ENCODE measurements at regions not wholly inside any gene's neighbourhood (a gene's known extent, or its start where the extent isn't known, plus 50 kb on each side); places are given as distances from the start of the nearest gene placed in this dataset.

- Histone ChIP-seq H3K36me3 (no peaks in the 10 kb centered on the region), H3K27ac (no peak overlapping the region), H3K4me3 (no peak overlapping the region), H3K9me3 (no peaks in the 10 kb centered on the region), H3K27me3 (no peaks in the 10 kb centered on the region), H3K4me1 (no peaks in the 10 kb centered on the region)
- TF ChIP-seq CTCF (IDR thresholded peaks at IDR 0.05): no peak
- DNase-seq: no peak
- intact Hi-C loops (cut with DNase I; ENCODE audit: low total_unique reads): no loop called here
These were observed 176.5 kb upstream of the TLE4 start for GRCh38 chr9:79395228-79395627.

GRCh38 chr9:79395755-79396154 lies 176.0 kb upstream of the TLE4 start:
- H3K9me3 ChIP-seq: no peaks in the 10 kb centered on the region
- H3K27me3 ChIP-seq: no peaks in the 10 kb centered on the region
- no peak overlapping the region for H3K27ac ChIP-seq
- no peak overlapping the region for H3K4me3 ChIP-seq
- no peaks in the 10 kb centered on the region for H3K36me3 ChIP-seq
- no peak for TF ChIP-seq CTCF (IDR thresholded peaks at IDR 0.05)
- intact Hi-C loops (cut with DNase I; ENCODE audit: low total_unique reads): no loop called here
- H3K4me1 ChIP-seq: no peaks in the 10 kb centered on the region
- no peak for DNase-seq

- Histone ChIP-seq H3K9me3 (no peaks in the 10 kb centered on the region), H3K4me1 (no peaks in the 10 kb centered on the region), H3K27me3 (no peaks in the 10 kb centered on the region), H3K27ac (no peak overlapping the region), H3K4me3 (no peak overlapping the region), H3K36me3 (no peaks in the 10 kb centered on the region)
- intact Hi-C loops (cut with DNase I; ENCODE audit: low total_unique reads): no loop called here
- no peak for TF ChIP-seq CTCF (IDR thresholded peaks at IDR 0.05)
- DNase-seq: no peak
These were observed 175.6 kb upstream of the TLE4 start for GRCh38 chr9:79396168-79396567.

GRCh38 chr9:79403495-79403894 lies 168.3 kb upstream of the TLE4 start:
- no peaks in the 10 kb centered on the region for H3K27me3 ChIP-seq
- H3K36me3 ChIP-seq: no peaks in the 10 kb centered on the region
- no peak overlapping the region for H3K4me3 ChIP-seq
- H3K27ac ChIP-seq: no peak overlapping the region
- H3K4me1 ChIP-seq: no peaks in the 10 kb centered on the region
- no peak for DNase-seq
- no peak for TF ChIP-seq CTCF (IDR thresholded peaks at IDR 0.05)
- H3K9me3 ChIP-seq: no peaks in the 10 kb centered on the region
- intact Hi-C loops (cut with DNase I; ENCODE audit: low total_unique reads): no loop called here

- no peak overlapping the region for H3K4me3 ChIP-seq
- no peaks in the 10 kb centered on the region for H3K36me3 ChIP-seq
- no peaks in the 10 kb centered on the region for H3K4me1 ChIP-seq
- intact Hi-C loops (cut with DNase I; ENCODE audit: low total_unique reads): no loop called here
- DNase-seq: no peak
- no peaks in the 10 kb centered on the region for H3K9me3 ChIP-seq
- H3K27me3 ChIP-seq: no peaks in the 10 kb centered on the region
- no peak overlapping the region for H3K27ac ChIP-seq
- no peak for TF ChIP-seq CTCF (IDR thresholded peaks at IDR 0.05)
These were observed 163.6 kb upstream of the TLE4 start for GRCh38 chr9:79408200-79408599.

- DNase-seq: no peak
- intact Hi-C loops (cut with DNase I; ENCODE audit: low total_unique reads): no loop called here
- no peaks in the 10 kb centered on the region for H3K36me3 ChIP-seq
- H3K4me3 ChIP-seq: no peak overlapping the region
- no peaks in the 10 kb centered on the region for H3K9me3 ChIP-seq
- no peaks in the 10 kb centered on the region for H3K27me3 ChIP-seq
- no peaks in the 10 kb centered on the region for H3K4me1 ChIP-seq
- no peak overlapping the region for H3K27ac ChIP-seq
- no peak for TF ChIP-seq CTCF (IDR thresholded peaks at IDR 0.05)
These were observed 163.1 kb upstream of the TLE4 start for GRCh38 chr9:79408617-79409016.
